AG04450 (cell line): ENCODE measurements at regions not wholly inside any gene's neighbourhood (a gene's known extent, or its start where the extent isn't known, plus 50 kb on each side); places are given as distances from the start of the nearest gene placed in this dataset.

Source experiments
- CTCF ChIA-PET: fragments of 300-600, 350-600 bp; formaldehyde crosslinking; extraction: SDS; loops from one replicate; lab custom pipeline; 2022; ENCODE audit warnings: antibody characterized with exemption, inconsistent platforms; lab: Charles Lee
- POLR2A ChIA-PET: fragments of 350-600 bp; formaldehyde crosslinking; extraction: SDS; loops from one replicate; lab custom pipeline; 2021; ENCODE audit warnings: antibody characterized with exemption, inconsistent platforms; lab: Yijun Ruan, JAX
- DNase-seq: peaks from one replicate; pipeline ENCODE4 v3.0.0-alpha.2; 2011; ENCODE audit warnings: low read depth, low spot score
- H3K27ac ChIP-seq: one replicate; pipeline ENCODE4 v1.5.1; 2012; ENCODE audit warnings: low read depth, low read length, control low read depth
- H3K27me3 ChIP-seq: one replicate; pipeline ENCODE4 v1.6.0; 2012; ENCODE audit warnings: low read length; ENCODE audit not compliant: control insufficient read depth, insufficient read depth
- H3K4me3 ChIP-seq: 2 replicates; pipeline ENCODE4 v1.5.1; 2011; ENCODE audit warnings: mild to moderate bottlenecking, low read depth, low read length, control low read depth
- H3K9me3 ChIP-seq: 2 replicates; pipeline ENCODE4 v1.5.1; 2012; ENCODE audit warnings: low read length; ENCODE audit not compliant: control insufficient read depth, insufficient read depth
- CTCF ChIP-seq: IDR thresholded peaks from 2 replicates; pipeline ENCODE4 v1.5.1; 2011; ENCODE audit warnings: low read depth, low read length, control low read depth, inconsistent platforms

- Histone ChIP-seq H3K27ac (no peak overlapping the region), H3K9me3 (peaks cover 3% of the 10 kb centered on the region), H3K27me3 (no peaks in the 10 kb centered on the region), H3K4me3 (no peak overlapping the region)
- no peak for DNase-seq
- ChIA-PET POLR2A (no interaction called here), CTCF (no interaction called here)
- TF ChIP-seq CTCF = no peak
These were observed 59.2 kb upstream of the LY86 start for GRCh38 chr6:6529275-6529674.

GRCh38 chr6:6533176-6533575 is 55.3 kb upstream of the LY86 start:
- ChIA-PET CTCF (no interaction called here), POLR2A (no interaction called here)
- Histone ChIP-seq H3K4me3 (no peak overlapping the region), H3K9me3 (peaks cover 7% of the 10 kb centered on the region), H3K27ac (no peak overlapping the region), H3K27me3 (no peaks in the 10 kb centered on the region)
- no peak for TF ChIP-seq CTCF
- DNase-seq = no peak

GRCh38 chr6:6534399-6534798 is 54.1 kb upstream of the LY86 start:
- no peaks in the 10 kb centered on the region for H3K27me3 ChIP-seq
- no peak for TF ChIP-seq CTCF
- no peak for DNase-seq
- ChIA-PET POLR2A (no interaction called here), CTCF (interaction anchor here (1.8 kb wide), 1 partner anchor 12 kb away, joined by 6 read pairs; no protein-coding TSS in a partner anchor)
- no peak overlapping the region for H3K4me3 ChIP-seq
- no peak overlapping the region for H3K27ac ChIP-seq
- peaks cover 7% of the 10 kb centered on the region for H3K9me3 ChIP-seq

- Histone ChIP-seq H3K4me3 (no peak overlapping the region), H3K27ac (no peak overlapping the region), H3K9me3 (peaks cover 7% of the 10 kb centered on the region), H3K27me3 (no peaks in the 10 kb centered on the region)
- no peak for DNase-seq
- POLR2A ChIA-PET = no interaction called here
- no peak for TF ChIP-seq CTCF
- CTCF ChIA-PET = no interaction called here
These were observed 50.8 kb upstream of the LY86 start for GRCh38 chr6:6537488-6538260.

GRCh38 chr6:6538261-6538660 is 50.3 kb upstream of the LY86 start:
- DNase-seq = no peak
- CTCF ChIA-PET = no interaction called here
- H3K4me3 ChIP-seq = no peak overlapping the region
- TF ChIP-seq CTCF = no peak
- no peaks in the 10 kb centered on the region for H3K27me3 ChIP-seq
- H3K27ac ChIP-seq = no peak overlapping the region
- peaks cover 7% of the 10 kb centered on the region for H3K9me3 ChIP-seq
- POLR2A ChIA-PET = no interaction called here
